WTC11 (cell line): ENCODE measurements at regions not wholly inside any gene's neighbourhood (a gene's known extent, or its start where the extent isn't known, plus 50 kb on each side); places are given as distances from the start of the nearest gene placed in this dataset.

Experiments used
- CBFB ChIP-seq: sonication (generic); formaldehyde crosslinking; IDR thresholded peaks from 2 replicates; pipeline ENCODE4 v1.8.1; 2022; ENCODE audit warnings: mild to moderate bottlenecking, low read depth, missing genetic modification reagents
- CTCF ChIP-seq: fragments of 200-600 bp; IDR thresholded peaks from 2 replicates; pipeline ENCODE4 v1.8.0; 2022; ENCODE audit warnings: antibody characterized with exemption
- E2F1 ChIP-seq: sonication (generic); formaldehyde crosslinking; IDR thresholded peaks from 2 replicates; pipeline ENCODE4 v1.8.0; 2022; ENCODE audit warnings: mild to moderate bottlenecking, missing genetic modification reagents
- NR2C2 ChIP-seq: sonication (generic); formaldehyde crosslinking; IDR thresholded peaks from 2 replicates; pipeline ENCODE4 v1.8.0; 2022; ENCODE audit warnings: mild to moderate bottlenecking, missing genetic modification reagents
- PRDM15 ChIP-seq: sonication (generic); formaldehyde crosslinking; IDR thresholded peaks from 2 replicates; pipeline ENCODE4 v1.8.0; 2022; ENCODE audit warnings: missing genetic modification reagents
- ZNF512 ChIP-seq: sonication (generic); formaldehyde crosslinking; IDR thresholded peaks from 2 replicates; pipeline ENCODE4 v1.8.1; 2022; ENCODE audit warnings: missing genetic modification reagents, borderline replicate concordance
- ZNF671 ChIP-seq: fragments of 250-450 bp; sonication (Bioruptor Pico); IDR thresholded peaks from 2 replicates; pipeline ENCODE4 v1.8.0; 2021; ENCODE audit warnings: mild to moderate bottlenecking
- TF ChIP-seq, protein P1 (sequence below): sonication (generic); formaldehyde crosslinking; IDR thresholded peaks from 2 replicates; pipeline ENCODE4 v1.8.1; 2022; ENCODE audit warnings: low read depth, missing genetic modification reagents, borderline replicate concordance

GRCh38 chr5:17383526-17383925, 114.5 kb upstream of the TAF11L2 start:
- TF ChIP-seq CTCF = no peak
- TF ChIP-seq ZNF512 (CRISPR knock-in tag) = no peak
- no peak for TF ChIP-seq CBFB
- TF ChIP-seq E2F1 (CRISPR knock-in tag) = no peak
- TF ChIP-seq NR2C2 (CRISPR knock-in tag) = no peak
- TF ChIP-seq ZNF671 (CRISPR knock-in tag) = no peak
- TF ChIP-seq, protein P1, sequence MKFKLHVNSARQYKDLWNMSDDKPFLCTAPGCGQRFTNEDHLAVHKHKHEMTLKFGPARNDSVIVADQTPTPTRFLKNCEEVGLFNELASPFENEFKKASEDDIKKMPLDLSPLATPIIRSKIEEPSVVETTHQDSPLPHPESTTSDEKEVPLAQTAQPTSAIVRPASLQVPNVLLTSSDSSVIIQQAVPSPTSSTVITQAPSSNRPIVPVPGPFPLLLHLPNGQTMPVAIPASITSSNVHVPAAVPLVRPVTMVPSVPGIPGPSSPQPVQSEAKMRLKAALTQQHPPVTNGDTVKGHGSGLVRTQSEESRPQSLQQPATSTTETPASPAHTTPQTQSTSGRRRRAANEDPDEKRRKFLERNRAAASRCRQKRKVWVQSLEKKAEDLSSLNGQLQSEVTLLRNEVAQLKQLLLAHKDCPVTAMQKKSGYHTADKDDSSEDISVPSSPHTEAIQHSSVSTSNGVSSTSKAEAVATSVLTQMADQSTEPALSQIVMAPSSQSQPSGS (CRISPR knock-in tag) = no peak
- no peak for TF ChIP-seq PRDM15 (CRISPR knock-in tag)
